DOHH2 (cell line): ENCODE measurements at regions not wholly inside any gene's neighbourhood (a gene's known extent, or its start where the extent isn't known, plus 50 kb on each side); places are given as distances from the start of the nearest gene placed in this dataset.

ENCODE experiments used
- H3F3A ChIP-seq: fragments of 200-600 bp; sonication (generic), shearing (Covaris generic); 2 replicates; pipeline ENCODE4 v1.6.0; 2016; ENCODE audit warnings: antibody characterized with exemption, mild to moderate bottlenecking; ENCODE audit not compliant: control insufficient read depth, insufficient read depth
- H3K27ac ChIP-seq: fragments of 200-600 bp; sonication (generic); 2 replicates; pipeline ENCODE4 v1.5.1; 2014; ENCODE audit warnings: low read depth, mild to moderate bottlenecking, low read length, moderate library complexity
- H3K27me3 ChIP-seq: fragments of 200-600 bp; sonication (generic); 2 replicates; pipeline ENCODE4 v1.6.1; 2014; ENCODE audit warnings: mild to moderate bottlenecking, low read length, mixed read lengths; ENCODE audit not compliant: control insufficient read depth
- H3K36me3 ChIP-seq: fragments of 200-600 bp; sonication (generic); 2 replicates; pipeline ENCODE4 v1.6.1; 2014; ENCODE audit warnings: mild to moderate bottlenecking, low read length, moderate library complexity, mixed read lengths; ENCODE audit not compliant: control insufficient read depth
- H3K4me1 ChIP-seq: fragments of 200-600 bp; sonication (generic); 2 replicates; pipeline ENCODE4 v1.6.1; 2014; ENCODE audit warnings: mild to moderate bottlenecking, low read length, mixed read lengths; ENCODE audit not compliant: control insufficient read depth
- H3K4me2 ChIP-seq: fragments of 200-600 bp; sonication (generic); 2 replicates; pipeline ENCODE4 v1.6.0; 2014; ENCODE audit warnings: mild to moderate bottlenecking, low read length, moderate library complexity
- H3K4me3 ChIP-seq: fragments of 200-600 bp; sonication (generic); 2 replicates; pipeline ENCODE4 v1.5.1; 2014; ENCODE audit warnings: mild to moderate bottlenecking, low read length, mixed read lengths
- H3K79me2 ChIP-seq: fragments of 200-600 bp; sonication (generic); 2 replicates; pipeline ENCODE4 v1.6.1; 2014; ENCODE audit warnings: mild to moderate bottlenecking, low read length, mixed read lengths; ENCODE audit not compliant: control insufficient read depth
- H3K9me2 ChIP-seq: fragments of 200-600 bp; sonication (generic); replicated peaks from 2 replicates; pipeline ENCODE4 v1.6.1; 2014; ENCODE audit warnings: mild to moderate bottlenecking, low read length, mixed read lengths; ENCODE audit not compliant: control insufficient read depth
- H3K9me3 ChIP-seq: fragments of 200-600 bp; sonication (generic); 2 replicates; pipeline ENCODE4 v1.6.1; 2014; ENCODE audit warnings: antibody characterized with exemption, low read length, mixed read lengths; ENCODE audit not compliant: control insufficient read depth, insufficient read depth
- H4K20me1 ChIP-seq: fragments of 200-600 bp; sonication (generic); 2 replicates; pipeline ENCODE4 v1.6.0; 2014; ENCODE audit warnings: low read depth, mild to moderate bottlenecking, antibody characterized with exemption, low read length, moderate library complexity; ENCODE audit not compliant: control insufficient read depth, insufficient read depth
- EZH2phosphoT487 ChIP-seq: fragments of 200-600 bp; sonication (generic); IDR thresholded peaks from 2 replicates; pipeline ENCODE4 v1.6.1; 2017; ENCODE audit warnings: borderline replicate concordance, mild to moderate bottlenecking, antibody characterized with exemption, low read length, moderate library complexity, mixed read lengths
- TF ChIP-seq, protein P1 (sequence below): fragments of 200-600 bp; sonication (generic); IDR thresholded peaks from one replicate; pipeline ENCODE4 v1.5.1; 2014; ENCODE audit warnings: antibody characterized with exemption, mild to moderate bottlenecking, low read depth, low read length; ENCODE audit not compliant: poor library complexity, severe bottlenecking

DNA sequence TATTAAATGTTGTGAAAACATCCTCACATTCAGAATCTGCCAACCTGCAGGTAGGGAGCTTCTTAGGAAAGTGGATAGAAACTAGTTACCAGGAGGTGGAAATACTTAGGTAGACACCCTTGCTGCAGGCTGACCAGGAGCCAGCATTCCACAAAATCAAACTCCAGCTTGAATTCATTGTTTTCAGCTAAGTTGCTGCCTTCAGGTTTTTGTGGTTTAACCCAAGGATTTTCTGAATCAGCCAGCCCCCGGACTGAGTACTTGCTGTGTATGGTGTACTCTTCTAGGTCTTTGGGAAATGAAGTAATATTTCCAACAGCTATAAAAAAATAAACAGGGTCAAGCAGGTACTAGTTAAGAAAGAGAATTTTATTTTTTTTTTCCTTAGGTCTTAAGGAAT, 192.1 kb upstream of the CHST9 start:
- no peaks in the 10 kb centered on the region for H3K27me3 ChIP-seq
- H3K4me2 ChIP-seq: no peak overlapping the region
- TF ChIP-seq, protein P1, sequence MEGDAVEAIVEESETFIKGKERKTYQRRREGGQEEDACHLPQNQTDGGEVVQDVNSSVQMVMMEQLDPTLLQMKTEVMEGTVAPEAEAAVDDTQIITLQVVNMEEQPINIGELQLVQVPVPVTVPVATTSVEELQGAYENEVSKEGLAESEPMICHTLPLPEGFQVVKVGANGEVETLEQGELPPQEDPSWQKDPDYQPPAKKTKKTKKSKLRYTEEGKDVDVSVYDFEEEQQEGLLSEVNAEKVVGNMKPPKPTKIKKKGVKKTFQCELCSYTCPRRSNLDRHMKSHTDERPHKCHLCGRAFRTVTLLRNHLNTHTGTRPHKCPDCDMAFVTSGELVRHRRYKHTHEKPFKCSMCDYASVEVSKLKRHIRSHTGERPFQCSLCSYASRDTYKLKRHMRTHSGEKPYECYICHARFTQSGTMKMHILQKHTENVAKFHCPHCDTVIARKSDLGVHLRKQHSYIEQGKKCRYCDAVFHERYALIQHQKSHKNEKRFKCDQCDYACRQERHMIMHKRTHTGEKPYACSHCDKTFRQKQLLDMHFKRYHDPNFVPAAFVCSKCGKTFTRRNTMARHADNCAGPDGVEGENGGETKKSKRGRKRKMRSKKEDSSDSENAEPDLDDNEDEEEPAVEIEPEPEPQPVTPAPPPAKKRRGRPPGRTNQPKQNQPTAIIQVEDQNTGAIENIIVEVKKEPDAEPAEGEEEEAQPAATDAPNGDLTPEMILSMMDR: no peak
- TF ChIP-seq EZH2phosphoT487: no peak
- H4K20me1 ChIP-seq: no peaks in the 10 kb centered on the region
- no peaks in the 10 kb centered on the region for H3K4me1 ChIP-seq
- no peaks in the 10 kb centered on the region for H3K9me2 ChIP-seq
- H3K36me3 ChIP-seq: no peaks in the 10 kb centered on the region
- H3K27ac ChIP-seq: no peak overlapping the region
- H3K9me3 ChIP-seq: no peaks in the 10 kb centered on the region
- H3K79me2 ChIP-seq: no peaks in the 10 kb centered on the region
- no peaks in the 10 kb centered on the region for H3F3A ChIP-seq
- no peak overlapping the region for H3K4me3 ChIP-seq

DNA sequence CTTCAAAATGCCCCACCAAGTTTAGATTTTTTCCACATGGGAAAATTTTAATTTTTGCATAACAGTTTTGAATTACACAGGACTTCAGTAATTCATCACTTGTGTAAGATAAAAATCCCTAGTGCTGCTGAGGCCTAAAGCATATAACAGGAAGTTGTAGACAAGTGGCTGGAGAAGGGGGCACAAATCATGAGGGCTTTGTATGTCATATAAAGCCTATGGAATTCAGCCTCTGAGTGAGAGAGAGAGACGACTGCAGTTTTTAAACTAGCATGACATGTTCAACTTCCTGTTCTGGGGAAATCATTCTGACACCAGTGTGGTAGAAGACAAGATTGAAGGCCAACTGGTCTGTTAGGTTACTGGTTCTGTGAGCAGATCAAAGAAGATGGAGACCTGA, 187.3 kb upstream of the CHST9 start:
- H3K79me2 ChIP-seq: no peaks in the 10 kb centered on the region
- H4K20me1 ChIP-seq: no peaks in the 10 kb centered on the region
- H3K9me3 ChIP-seq: no peaks in the 10 kb centered on the region
- no peak overlapping the region for H3K27ac ChIP-seq
- no peaks in the 10 kb centered on the region for H3F3A ChIP-seq
- no peaks in the 10 kb centered on the region for H3K36me3 ChIP-seq
- no peaks in the 10 kb centered on the region for H3K4me1 ChIP-seq
- TF ChIP-seq, protein P1: no peak
- TF ChIP-seq EZH2phosphoT487: no peak
- H3K4me2 ChIP-seq: no peak overlapping the region
- no peaks in the 10 kb centered on the region for H3K27me3 ChIP-seq
- no peaks in the 10 kb centered on the region for H3K9me2 ChIP-seq
- no peak overlapping the region for H3K4me3 ChIP-seq

- Histone ChIP-seq H3F3A (no peaks in the 10 kb centered on the region), H3K4me2 (no peak overlapping the region), H3K9me2 (no peaks in the 10 kb centered on the region), H4K20me1 (no peaks in the 10 kb centered on the region), H3K4me3 (no peak overlapping the region), H3K79me2 (no peaks in the 10 kb centered on the region), H3K9me3 (no peaks in the 10 kb centered on the region), H3K27me3 (no peaks in the 10 kb centered on the region), H3K4me1 (no peaks in the 10 kb centered on the region), H3K36me3 (no peaks in the 10 kb centered on the region), H3K27ac (no peak overlapping the region)
- TF ChIP-seq, protein P1: no peak
- TF ChIP-seq EZH2phosphoT487: no peak
These were observed 181.6 kb upstream of the CHST9 start for GRCh38 chr18:27366665-27367064.

DNA sequence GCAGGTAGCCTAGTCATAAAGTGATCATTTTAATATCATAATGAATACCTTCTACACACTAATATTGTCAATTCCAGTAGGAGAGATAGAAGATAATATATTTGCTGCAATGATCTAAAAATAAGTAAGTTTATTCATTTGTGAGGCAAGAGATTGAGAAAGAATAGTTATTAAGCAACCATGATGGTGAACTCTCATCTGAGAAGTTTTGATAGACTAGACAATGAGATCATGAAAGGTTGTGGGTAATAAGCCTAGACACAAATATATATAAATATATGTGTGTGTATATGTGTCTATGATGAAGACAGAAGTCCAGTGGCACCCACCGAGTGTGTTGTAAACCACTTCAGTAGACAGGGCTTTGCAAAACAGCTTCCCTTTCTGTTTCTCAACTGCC, 181.0 kb upstream of the CHST9 start:
- no peaks in the 10 kb centered on the region for H3K79me2 ChIP-seq
- no peaks in the 10 kb centered on the region for H3K9me2 ChIP-seq
- no peaks in the 10 kb centered on the region for H3K4me1 ChIP-seq
- TF ChIP-seq, protein P1: no peak
- no peak for TF ChIP-seq EZH2phosphoT487
- H3K27ac ChIP-seq: no peak overlapping the region
- no peaks in the 10 kb centered on the region for H3K36me3 ChIP-seq
- no peaks in the 10 kb centered on the region for H4K20me1 ChIP-seq
- no peak overlapping the region for H3K4me3 ChIP-seq
- H3K4me2 ChIP-seq: no peak overlapping the region
- H3F3A ChIP-seq: no peaks in the 10 kb centered on the region
- no peaks in the 10 kb centered on the region for H3K27me3 ChIP-seq
- no peaks in the 10 kb centered on the region for H3K9me3 ChIP-seq
